ENCODE measurements at regions not wholly inside any gene's neighbourhood (a gene's known extent, or its start where the extent isn't known, plus 50 kb on each side); places are given as distances from the start of the nearest gene placed in this dataset.
"Not testable (repeated sequence)": the region's sequence is repeated elsewhere in the genome, so short reads cannot be mapped to it uniquely, and the experiment has no call there.

- H3K4me1 Mint-ChIP-seq = peaks cover 2% of the 10 kb centered on the region
- peaks cover 2% of the 10 kb centered on the region for H3K36me3 Mint-ChIP-seq (ENCODE audit: low read depth)
- H3K27ac Mint-ChIP-seq (ENCODE audit: unreplicated experiment) = no peak overlapping the region
- no peak for DNase-seq (ENCODE audit: low read depth, low spot score)
- H3K4me3 Mint-ChIP-seq = no peak overlapping the region
- peaks cover 3% of the 10 kb centered on the region for H3K9me3 Mint-ChIP-seq
- no peaks in the 10 kb centered on the region for H3K27me3 Mint-ChIP-seq (ENCODE audit: low read depth)
- TF ChIP-seq CTCF (conservative IDR thresholded peaks at IDR 0.05) = no peak
Observed at GRCh38 chr10:36533861-36534260, 591.5 kb upstream of the ANKRD30A start.

GRCh38 chr10:36533316-36533715 is 592.1 kb upstream of the ANKRD30A start:
- H3K4me3 Mint-ChIP-seq = no peak overlapping the region
- no peak for TF ChIP-seq CTCF (conservative IDR thresholded peaks at IDR 0.05)
- H3K4me1 Mint-ChIP-seq = no peaks in the 10 kb centered on the region
- peaks cover 3% of the 10 kb centered on the region for H3K9me3 Mint-ChIP-seq
- no peak for DNase-seq (ENCODE audit: low read depth, low spot score)
- no peak overlapping the region for H3K27ac Mint-ChIP-seq (ENCODE audit: unreplicated experiment)
- no peaks in the 10 kb centered on the region for H3K27me3 Mint-ChIP-seq (ENCODE audit: low read depth)
- H3K36me3 Mint-ChIP-seq (ENCODE audit: low read depth) = peaks cover 2% of the 10 kb centered on the region

GRCh38 chr10:36531621-36532020 is 593.8 kb upstream of the ANKRD30A start:
- Mint-ChIP-seq H3K4me1 (no peaks in the 10 kb centered on the region), H3K9me3 (peaks cover 3% of the 10 kb centered on the region), H3K27me3 (ENCODE audit: low read depth) (no peaks in the 10 kb centered on the region), H3K4me3 (no peak overlapping the region), H3K36me3 (ENCODE audit: low read depth) (peaks cover 2% of the 10 kb centered on the region), H3K27ac (ENCODE audit: unreplicated experiment) (no peak overlapping the region)
- TF ChIP-seq CTCF (conservative IDR thresholded peaks at IDR 0.05) = no peak
- DNase-seq (ENCODE audit: low read depth, low spot score) = no peak

- no peak for DNase-seq (ENCODE audit: low read depth, low spot score)
- H3K4me1 Mint-ChIP-seq = no peaks in the 10 kb centered on the region
- peaks cover 2% of the 10 kb centered on the region for H3K36me3 Mint-ChIP-seq (ENCODE audit: low read depth)
- no peak overlapping the region for H3K27ac Mint-ChIP-seq (ENCODE audit: unreplicated experiment)
- H3K4me3 Mint-ChIP-seq = no peak overlapping the region
- H3K27me3 Mint-ChIP-seq (ENCODE audit: low read depth) = no peaks in the 10 kb centered on the region
- no peak for TF ChIP-seq CTCF (conservative IDR thresholded peaks at IDR 0.05)
- peaks cover 3% of the 10 kb centered on the region for H3K9me3 Mint-ChIP-seq
Observed at GRCh38 chr10:36526033-36526432, 599.4 kb upstream of the ANKRD30A start.

GRCh38 chr10:36524126-36524525 is 601.3 kb upstream of the ANKRD30A start:
- H3K9me3 Mint-ChIP-seq; H3K27ac Mint-ChIP-seq (ENCODE audit: unreplicated experiment); H3K36me3 Mint-ChIP-seq (ENCODE audit: low read depth); H3K4me1 Mint-ChIP-seq; H3K27me3 Mint-ChIP-seq (ENCODE audit: low read depth); DNase-seq (ENCODE audit: low read depth, low spot score); H3K4me3 Mint-ChIP-seq: not testable (repeated sequence)

GRCh38 chr10:36519909-36520308 is 605.5 kb upstream of the ANKRD30A start:
- no peak for TF ChIP-seq CTCF (conservative IDR thresholded peaks at IDR 0.05)
- no peaks in the 10 kb centered on the region for H3K36me3 Mint-ChIP-seq (ENCODE audit: low read depth)
- no peaks in the 10 kb centered on the region for H3K4me1 Mint-ChIP-seq
- no peak overlapping the region for H3K4me3 Mint-ChIP-seq
- no peaks in the 10 kb centered on the region for H3K27me3 Mint-ChIP-seq (ENCODE audit: low read depth)
- no peak overlapping the region for H3K27ac Mint-ChIP-seq (ENCODE audit: unreplicated experiment)
- H3K9me3 Mint-ChIP-seq = no peaks in the 10 kb centered on the region
- no peak for DNase-seq (ENCODE audit: low read depth, low spot score)

All from neural crest cell (in vitro differentiated cells).